Neuron (in vitro differentiated cells): ENCODE measurements at regions not wholly inside any gene's neighbourhood (a gene's known extent, or its start where the extent isn't known, plus 50 kb on each side); places are given as distances from the start of the nearest gene placed in this dataset.

Source experiments
- H2AFZ ChIP-seq: one replicate; pipeline ENCODE4 v1.6.1; 2013; ENCODE audit warnings: low read depth, mild to moderate bottlenecking, inconsistent platforms, low read length, moderate library complexity
- H3K27me3 ChIP-seq: one replicate; pipeline ENCODE4 v1.6.1; 2013; ENCODE audit warnings: low read length; ENCODE audit not compliant: insufficient read depth
- H3K36me3 ChIP-seq: one replicate; pipeline ENCODE4 v1.6.1; 2013; ENCODE audit warnings: low read length; ENCODE audit not compliant: insufficient read depth
- H3K4me1 ChIP-seq: one replicate; pipeline ENCODE4 v1.6.1; 2013; ENCODE audit warnings: low read length; ENCODE audit not compliant: insufficient read depth
- H3K4me3 ChIP-seq: 2 replicates; pipeline ENCODE4 v1.5.1; 2013; ENCODE audit warnings: mild to moderate bottlenecking, low read length, moderate library complexity
- H3K9me3 ChIP-seq: one replicate; pipeline ENCODE4 v1.6.1; 2013; ENCODE audit warnings: low read length

GRCh38 chr21:17671733-17672132 lies 59.0 kb upstream of the BTG3 start:
- Histone ChIP-seq H3K9me3 (no peaks in the 10 kb centered on the region), H2AFZ (no peak overlapping the region), H3K27me3 (no peaks in the 10 kb centered on the region), H3K4me1 (peaks cover 14% of the 10 kb centered on the region), H3K4me3 (no peak overlapping the region), H3K36me3 (no peaks in the 10 kb centered on the region)

GRCh38 chr21:17668479-17669140 lies 55.9 kb upstream of the BTG3 start:
- Histone ChIP-seq H3K9me3 (no peaks in the 10 kb centered on the region), H3K27me3 (no peaks in the 10 kb centered on the region), H3K4me3 (no peak overlapping the region)

GRCh38 chr21:17667256-17667655 lies 54.6 kb upstream of the BTG3 start:
- no peaks in the 10 kb centered on the region for H3K27me3 ChIP-seq
- no peak overlapping the region for H3K4me3 ChIP-seq
- H3K9me3 ChIP-seq, result no peaks in the 10 kb centered on the region
- no peaks in the 10 kb centered on the region for H3K36me3 ChIP-seq
- H3K4me1 ChIP-seq, result no peaks in the 10 kb centered on the region
- peak overlapping the region; percentile 30 for H2AFZ ChIP-seq

More at GRCh38 chr21:17668479-17669140, 55.9 kb upstream of the BTG3 start:
- no peak overlapping the region for H2AFZ ChIP-seq
- H3K4me1 ChIP-seq, result peaks cover 4% of the 10 kb centered on the region
- no peaks in the 10 kb centered on the region for H3K36me3 ChIP-seq
